Bone marrow (tissue), 2 donors: ENCODE measurements at regions not wholly inside any gene's neighbourhood (a gene's known extent, or its start where the extent isn't known, plus 50 kb on each side); places are given as distances from the start of the nearest gene placed in this dataset.

Experiments used
- DNase-seq, 2 donors: peaks; one replicate each; lab custom pipeline; 2025; lab: John Stamatoyannopoulos, UW

DNA sequence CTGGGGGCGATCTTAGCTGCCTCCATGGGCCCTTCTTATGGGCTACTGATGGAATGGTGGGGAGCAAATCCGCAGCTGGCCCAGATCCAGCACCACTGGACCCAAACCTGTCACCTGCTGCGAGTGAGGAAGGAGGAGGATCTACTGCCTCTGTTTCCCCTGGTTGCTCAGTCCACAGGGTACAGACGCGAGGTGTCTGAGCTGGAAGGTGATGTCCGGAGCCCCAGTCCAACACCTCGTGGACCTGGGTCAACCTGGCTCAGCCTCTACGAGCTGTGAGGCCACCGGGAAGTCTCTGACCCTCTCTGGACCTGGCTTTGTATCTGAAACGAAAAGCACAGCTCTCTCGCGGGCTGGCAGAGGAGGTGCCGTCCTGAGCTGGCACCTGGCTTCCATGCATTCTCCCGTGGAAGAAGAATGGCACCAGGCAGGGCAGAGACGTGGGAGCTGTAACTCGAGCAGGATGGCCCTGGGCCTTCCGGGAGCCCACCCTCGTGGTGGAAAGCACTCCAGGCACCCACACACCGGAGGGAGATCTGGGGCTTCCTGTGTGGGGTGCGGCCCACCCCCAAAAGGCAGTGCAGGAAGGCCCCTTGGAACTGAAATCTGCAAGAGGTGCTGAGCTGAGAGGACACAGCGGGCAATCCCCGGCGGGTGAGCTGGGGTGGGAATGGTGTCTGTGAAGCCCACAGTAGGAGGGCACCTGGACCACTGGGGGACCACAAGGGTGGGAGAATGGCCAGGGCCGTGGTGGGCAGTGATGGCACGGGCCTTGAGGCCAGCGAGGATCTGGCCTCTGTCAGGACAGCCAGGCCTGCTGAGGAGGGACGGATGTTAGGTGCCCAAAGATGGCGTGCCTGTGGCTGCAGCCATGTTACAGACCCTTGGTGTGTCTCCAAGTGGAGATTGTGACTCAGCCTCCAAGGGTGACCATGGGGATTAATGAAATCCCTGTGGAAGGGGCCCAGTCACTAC is 133.4 kb downstream of the OLFM1 start:
- no peak for DNase-seq

DNA sequence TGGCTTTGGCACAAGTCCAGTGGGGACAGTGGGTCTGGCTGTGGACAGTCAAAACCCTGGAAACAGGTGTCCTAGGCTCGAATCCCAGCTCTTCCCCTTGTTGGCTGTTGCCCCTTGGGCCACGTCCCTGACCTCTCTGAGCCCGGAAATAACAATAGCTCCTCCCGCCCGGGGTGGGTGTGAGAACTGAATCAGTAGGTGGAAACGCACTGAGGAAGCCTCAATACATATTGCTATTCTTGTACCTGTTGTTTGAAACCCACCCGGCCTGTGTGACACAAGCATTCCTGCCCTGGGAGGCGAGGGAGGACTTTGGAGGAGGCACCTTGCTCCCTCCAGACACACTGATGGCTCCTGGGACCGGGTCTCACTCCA is 134.1 kb downstream of the OLFM1 start:
- no peak for DNase-seq

DNA sequence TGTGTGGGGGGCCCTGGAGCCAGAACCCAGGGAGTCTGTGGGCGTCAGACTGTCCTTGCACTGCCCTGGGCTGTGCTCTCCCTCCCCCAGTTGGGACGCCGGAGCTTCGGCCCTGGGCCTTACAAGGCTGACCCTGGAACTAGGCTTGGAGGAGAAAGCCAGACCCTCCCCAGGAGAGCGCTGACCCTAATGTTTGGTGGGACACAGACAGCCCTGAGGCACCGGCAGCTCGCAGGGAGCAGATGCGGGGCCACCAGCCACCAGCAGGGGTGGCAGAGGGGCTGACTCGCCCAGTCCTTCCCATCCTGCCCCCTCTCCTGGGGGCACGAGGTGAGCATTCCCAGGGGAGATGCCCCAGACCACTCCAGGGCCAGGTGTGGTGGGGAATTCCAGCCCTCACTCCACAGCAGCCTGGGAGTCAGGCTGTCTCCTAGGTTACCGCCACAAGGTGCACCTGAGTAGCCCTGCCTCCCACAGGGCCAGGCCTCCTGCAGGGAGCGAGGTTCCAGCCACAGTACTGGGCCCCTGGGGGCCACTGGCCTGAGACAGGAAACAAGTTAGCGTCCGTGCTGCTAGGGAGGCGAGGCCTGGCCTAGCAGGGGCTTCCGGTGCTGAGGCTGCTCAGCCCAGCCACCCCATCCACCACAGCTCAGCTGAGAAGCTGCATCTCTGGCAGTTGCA is 134.6 kb downstream of the OLFM1 start:
- DNase-seq, result no peak

DNA sequence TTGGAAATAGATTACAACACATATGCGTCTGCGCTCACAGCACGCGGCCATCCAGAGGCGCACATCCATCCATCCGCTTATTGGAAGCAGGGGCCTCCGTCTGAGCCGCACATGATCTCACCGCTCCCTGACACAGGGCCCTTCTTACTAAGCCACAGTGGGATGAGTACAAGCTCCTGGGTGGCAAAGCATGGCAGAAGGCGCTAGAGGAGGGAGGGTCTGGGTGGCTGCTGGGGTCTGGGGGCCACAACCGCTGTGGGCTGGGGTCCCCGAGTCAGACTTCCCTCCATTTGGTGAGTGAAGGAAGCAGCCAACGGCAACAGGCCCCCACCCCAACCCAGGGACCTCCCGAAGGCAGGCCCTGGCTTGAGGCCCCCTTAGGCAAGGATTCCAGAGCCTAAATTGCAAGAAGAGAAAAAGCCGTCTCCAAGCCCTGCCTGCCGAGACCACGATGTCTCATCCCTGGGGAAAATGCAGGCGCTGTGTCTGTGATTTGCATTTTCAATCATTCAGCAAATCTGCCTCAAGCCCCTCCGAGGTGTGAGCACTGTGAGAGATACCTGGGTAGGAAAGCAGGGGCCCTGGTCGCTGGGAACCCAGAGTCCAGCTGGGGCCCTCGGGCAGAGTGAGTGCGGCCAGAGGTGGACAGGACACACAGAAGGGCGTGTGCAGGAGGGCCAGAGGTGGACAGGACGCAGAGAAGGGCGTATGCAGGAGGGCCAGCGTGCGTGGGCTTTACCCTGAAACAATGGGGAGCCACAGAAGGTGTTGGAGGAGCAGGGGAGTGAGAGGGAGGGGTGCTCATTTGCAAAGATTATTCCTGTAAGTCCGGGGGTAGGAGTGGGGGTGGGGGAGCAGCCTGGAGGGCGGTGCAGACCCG is 135.7 kb downstream of the OLFM1 start:
- DNase-seq, result no peak

DNA sequence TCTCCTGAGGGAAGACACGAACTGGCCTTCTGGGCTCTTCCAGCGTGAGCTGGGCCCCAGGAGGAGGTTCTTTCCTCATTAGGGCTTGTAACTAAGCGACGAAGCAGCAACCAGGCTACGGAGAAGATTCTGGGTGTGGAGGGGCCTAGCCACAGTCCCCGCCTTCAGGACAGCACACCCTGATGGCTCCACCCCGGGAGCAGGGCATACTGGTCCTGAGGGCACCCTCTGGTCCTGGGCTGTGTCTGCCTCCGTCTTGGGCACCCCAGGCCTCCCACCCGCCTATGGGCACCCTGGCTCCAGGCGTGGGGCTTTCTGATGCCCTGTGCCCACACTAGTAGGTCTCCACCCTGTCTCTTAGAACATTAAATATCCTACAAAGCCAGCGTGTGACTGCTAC is 136.4 kb downstream of the OLFM1 start:
- no peak for DNase-seq

DNA sequence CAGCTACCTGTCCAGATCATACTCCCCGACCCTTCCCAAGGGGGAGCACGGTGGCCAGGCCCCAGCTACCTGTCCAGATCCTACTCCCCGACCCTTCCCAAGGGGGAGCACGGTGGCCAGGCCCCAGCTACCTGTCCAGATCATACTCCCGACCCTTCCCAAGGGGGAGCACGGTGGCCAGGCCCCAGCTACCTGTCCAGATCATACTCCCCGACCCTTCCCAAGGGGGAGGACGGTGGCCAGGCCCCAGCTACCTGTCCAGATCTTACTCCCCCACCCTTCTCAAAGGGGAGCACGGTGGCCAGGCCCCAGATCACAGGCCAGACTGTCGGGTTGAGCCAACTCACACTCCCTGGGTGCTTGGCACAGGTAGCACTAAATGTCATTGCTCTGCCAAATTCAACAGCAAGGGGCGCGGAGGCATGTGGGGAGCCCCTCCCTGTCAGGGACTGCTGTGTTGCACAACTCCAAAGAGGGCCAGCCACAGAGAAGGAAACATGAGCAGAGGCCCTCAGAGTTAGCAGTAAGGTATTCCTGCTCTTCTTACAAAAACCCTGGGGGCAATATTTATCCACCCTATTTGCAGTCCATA is 136.9 kb downstream of the OLFM1 start:
- DNase-seq, result no peak

DNA sequence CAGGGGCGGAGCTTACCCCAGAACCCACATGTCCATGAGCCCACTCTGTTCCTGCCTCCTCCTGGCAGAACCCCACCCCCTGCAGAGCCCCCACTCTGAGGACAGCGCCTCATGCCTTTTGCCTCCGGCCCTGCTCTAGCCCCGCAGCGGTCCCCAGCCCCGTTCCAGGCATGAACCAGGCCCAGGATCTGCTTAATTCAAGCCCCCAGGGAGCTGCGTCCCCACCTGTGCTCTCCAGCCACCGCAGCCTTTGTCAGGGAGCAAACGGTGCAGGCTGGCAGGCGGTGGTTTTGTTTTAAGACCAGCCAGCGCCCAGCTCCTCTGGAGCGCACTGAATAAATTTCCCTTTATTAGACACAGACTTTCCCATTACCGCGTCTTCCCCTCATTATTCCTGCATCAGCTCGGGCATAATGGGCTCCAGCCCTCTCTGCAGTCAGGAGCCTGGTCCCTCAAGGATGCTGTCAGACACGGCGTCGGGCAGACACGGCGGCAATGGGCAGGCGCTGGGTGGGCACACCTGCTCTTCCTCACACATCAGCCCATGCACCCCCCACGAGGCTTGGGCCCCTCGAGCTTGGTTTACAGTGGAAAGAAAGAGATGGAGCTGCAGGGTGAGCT is 137.6 kb downstream of the OLFM1 start:
- no peak for DNase-seq

DNA sequence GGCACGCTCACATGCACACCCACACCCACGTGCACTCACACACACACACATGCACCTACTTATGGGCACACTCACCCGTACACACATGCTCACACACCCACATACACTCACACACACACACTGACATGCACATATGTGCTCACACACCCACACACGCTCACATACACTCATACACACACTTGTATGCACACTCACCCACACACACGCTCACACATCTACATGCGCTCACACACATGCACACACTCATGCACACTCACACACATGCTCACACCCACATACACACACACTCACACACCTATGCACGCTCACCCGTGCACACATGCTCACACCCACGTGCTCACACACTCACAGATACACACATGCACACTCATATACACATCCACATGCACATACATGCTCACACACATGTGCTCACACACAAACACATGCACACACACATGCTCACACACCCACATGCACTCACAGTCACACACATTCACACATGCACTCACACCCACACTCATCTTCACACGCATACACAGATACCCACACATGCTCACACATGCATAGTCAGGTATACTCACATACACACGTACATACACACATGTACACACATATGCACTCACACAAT is 138.3 kb downstream of the OLFM1 start:
- DNase-seq, result no peak

DNA sequence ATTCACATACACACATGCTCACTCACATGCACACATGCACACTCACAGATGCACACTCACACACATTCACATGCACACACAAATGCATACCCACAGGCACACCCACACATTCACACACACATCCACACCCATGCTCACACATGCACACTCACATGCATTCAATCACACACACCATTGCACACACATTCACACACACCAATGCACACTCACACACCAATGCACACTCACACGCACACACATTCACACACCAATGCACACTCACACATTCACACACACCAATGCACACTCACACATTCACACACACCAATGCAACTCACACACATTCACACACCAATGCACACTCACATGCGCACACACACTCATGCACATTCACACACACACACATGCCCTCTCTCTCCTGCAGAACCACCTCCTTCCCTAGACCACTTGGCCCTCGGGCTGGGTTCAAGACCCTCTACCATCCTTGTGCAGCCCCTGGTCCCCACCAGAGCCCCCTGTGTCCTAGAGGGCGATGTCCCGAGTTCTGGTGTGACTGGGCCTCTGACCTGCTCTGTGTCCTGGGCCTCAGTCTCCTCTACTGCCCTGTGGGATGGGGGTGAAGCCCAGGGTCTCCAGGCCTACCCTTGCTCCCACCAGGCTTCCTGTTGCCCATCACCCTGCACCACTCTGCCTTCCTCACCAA is 139.0 kb downstream of the OLFM1 start:
- DNase-seq, result no peak

DNA sequence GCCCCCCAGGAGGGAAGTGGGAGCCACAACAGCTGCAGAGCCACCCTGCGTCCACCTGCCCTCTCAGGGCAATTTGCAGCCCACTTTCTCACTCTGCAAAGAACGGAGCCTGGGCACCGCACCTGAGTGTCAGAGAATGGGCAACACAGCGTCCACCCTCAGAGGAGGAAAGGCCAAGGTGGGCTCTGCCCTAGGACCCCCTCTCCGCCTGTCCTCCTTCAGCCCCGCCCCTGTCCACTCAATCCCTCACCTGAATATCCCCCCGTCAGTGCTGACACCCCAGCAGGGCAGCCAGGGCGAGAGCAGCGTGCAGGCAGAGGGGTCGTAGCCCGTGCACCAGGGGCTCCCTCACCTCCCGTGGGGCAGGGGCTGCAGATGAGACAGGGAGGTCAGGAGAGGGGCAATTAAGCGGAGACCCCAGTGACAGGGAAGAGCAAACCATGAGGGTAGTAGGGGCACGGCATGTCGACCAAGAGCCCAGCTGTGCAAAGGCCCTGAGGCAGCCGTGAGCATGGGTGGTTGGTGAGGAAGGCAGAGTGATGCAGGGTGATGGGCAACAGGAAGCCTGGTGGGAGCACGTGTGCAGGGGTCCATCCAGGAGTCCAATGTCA is 140.3 kb downstream of the OLFM1 start:
- DNase-seq, result no peak

DNA sequence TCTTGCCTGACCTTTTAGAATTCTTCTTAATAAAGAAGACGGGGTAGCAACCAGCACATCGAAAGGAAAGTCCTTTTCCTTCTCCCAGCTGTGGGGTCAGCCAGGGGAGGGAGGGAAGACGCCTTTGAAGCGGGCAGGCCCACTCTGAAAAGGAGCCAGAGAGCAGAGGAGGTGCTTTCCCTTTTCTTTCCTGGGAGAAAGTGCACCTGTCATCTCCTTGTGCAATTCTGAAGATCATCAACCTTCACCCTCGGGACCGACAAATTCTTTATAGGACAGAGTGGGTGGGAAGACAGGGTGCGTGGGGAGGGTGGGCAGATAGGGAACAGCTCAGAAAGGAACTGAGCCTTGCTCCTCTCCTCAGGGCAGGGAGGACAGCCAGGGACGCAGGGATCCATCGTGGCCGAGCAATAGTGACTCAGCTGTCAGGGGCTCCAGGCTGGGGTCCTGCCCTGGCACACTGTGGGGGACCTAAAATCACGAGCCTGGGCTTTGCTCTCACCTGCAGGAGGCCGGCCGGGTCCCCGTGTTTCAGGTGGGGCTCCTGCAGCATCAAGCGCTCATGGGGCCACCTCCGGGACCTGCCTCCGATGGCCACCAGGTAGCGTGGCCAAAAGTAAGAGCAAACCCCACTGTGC is 141.0 kb downstream of the OLFM1 start:
- no peak for DNase-seq

DNA sequence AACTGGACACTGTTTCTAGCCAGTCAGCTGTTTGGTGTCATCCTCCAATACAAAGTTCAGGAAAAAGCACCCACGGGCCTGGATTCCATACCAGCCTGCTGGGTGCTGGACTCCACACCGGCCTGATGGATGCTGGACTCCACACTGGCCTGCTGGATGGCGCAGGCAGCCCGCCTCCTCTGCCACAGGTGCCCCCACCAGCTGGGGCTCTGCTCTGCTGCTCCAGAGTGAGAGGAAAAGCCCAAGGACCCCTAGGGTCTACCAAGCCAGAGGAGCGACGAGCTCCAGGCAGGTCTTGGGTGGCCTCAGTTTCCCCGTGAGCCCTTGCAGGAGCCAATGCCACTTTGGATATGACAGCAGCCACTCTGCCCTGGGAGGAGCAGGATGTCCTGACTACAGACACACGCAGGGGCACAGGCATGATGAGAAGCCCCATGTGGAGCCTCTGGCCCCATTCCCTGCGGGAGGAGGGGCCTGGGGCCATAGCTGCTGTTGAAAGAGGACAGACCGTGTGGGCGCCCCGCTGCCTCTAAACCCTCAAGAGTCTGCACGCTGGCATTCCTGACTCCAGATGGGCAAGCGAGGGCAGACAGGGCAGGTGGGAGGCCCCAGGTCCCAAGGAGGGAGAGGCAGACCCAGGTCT is 141.6 kb downstream of the OLFM1 start:
- no peak for DNase-seq

DNA sequence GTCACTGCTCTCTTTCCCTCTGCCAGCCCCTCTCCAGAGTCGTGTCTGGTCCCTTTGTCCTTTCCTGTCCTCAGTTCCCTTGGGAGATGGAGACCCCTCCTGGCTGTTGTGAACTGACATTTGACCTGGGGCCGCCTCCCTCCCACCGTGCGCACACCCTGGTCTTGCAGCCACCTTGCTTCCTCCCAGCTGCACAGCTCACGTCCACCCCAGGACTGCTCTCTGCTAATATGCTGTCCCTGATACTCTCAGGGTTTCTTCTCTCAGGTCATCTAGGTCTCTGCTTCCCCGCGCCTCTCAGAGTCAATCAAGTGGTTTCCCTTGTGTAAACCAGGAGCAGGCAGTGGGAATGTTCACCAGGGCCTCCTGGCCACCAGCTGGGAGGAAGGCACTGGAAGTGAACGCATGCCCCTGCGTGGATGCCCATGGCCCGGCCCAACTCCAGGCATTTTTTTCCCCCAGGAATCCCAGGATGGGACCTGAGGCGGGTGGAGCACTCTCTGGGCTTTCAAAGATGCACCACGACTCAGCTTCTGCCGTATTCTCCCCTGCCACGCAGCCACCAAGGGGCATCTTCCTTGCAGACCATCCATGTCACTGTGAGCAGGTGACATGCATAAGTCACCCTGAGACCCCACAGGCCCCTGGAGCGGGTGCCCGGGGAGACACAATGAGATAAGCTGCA is 142.4 kb downstream of the OLFM1 start:
- DNase-seq, result no peak

DNA sequence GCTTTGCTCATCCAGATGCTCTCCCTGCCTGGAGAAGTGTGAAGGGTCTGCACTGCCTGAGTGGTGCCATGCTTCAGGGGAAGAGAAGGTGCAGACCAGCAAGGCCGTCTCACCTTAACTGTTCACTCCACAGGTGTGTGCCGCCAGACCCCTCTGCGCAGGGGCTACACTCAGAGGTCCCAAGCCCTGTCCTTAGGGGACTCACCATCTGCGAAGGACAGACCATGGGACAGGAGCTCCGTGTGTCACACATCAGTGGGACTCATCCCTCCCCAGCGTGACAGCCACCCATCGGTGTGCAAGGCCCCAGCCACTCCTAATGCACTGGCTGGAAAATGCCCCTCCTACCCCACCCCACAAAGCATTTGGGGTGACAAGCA is 142.9 kb downstream of the OLFM1 start:
- DNase-seq, result no peak

DNA sequence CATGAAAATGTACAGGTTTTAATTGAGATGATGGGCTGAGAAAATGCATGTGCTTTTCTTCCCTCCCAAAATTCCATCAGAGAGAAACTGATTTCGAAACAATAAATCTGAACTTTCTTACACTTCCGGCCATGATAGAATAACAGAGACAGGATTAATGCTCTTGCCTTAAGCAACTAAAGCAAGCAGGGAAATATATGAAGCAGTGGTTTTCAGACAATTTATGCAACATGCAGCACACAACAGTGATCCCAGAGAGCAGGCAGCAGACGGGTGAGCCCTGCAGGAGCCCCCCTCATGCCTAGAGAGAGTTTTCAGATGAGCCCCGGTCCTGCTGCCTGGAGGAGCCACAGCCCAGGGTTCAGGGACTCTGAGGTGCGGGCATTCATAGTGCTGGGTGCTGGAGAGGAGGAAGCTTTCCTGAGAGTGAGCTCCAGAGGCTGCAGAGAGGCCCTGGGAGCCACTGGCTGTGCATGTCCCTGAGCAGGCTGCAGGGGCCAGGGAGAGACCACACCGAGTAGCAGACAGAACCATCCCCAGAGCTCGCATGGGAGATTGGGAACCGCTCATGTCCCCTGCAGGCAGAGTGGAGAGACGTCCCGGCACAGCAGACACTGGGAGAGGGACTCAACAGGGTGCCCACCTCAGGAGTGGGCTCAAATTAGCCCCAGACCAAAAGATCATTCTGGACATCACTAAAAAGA is 143.5 kb downstream of the OLFM1 start:
- no peak for DNase-seq

DNA sequence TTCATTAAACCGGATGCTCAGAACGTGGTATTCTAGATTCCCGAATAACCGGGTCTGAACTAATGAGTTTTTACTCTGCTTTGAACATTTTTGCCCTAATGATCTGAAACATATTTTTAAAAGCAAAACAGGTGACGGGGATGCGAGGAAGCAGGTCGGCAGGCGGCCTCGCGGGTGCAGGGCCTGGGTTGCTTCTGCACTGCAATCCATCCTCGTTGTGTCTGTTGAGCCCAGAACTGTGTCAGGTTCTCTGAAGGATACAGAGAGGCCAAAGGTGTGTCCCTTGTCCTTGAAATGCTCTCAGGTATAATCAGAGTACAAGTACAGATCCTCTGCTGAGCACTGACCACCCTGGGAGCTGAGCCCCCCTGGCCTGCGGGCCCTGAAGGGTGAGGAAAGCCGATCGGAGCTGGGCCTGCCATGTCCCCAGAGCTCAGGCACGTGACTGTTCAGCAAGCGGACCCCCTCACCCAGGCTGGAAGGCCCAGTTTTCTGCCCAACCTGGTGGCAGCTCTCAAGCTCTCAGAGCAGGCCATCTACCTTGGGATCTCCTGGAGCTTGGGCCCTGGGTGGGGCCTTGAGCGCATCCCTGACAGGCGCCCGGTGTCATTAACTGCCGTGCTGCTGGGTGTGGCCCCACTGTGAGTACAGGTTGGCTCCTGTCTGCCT is 151.8 kb downstream of the OLFM1 start:
- DNase-seq, result no peak

DNA sequence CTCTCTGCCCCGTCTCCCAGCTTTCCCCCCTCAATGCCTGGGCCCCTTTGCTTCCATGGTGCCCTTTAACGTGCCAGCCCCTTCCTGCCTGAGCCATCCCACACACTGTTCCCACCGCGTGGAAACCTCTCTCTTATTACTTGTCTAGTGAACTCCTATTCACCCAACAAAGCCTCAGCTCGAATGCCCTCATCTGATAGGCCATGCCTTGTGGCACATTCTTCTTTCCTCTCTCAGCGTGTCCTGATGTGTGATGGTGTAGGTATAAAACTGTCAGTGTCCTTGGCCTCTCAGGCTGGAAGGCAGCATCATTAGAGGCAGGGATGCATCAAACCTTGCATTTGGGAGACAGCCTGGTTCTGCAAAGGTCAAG is 152.3 kb downstream of the OLFM1 start:
- DNase-seq, result no peak
